ENCODE measurements at regions not wholly inside any gene's neighbourhood (a gene's known extent, or its start where the extent isn't known, plus 50 kb on each side); places are given as distances from the start of the nearest gene placed in this dataset.

DNA sequence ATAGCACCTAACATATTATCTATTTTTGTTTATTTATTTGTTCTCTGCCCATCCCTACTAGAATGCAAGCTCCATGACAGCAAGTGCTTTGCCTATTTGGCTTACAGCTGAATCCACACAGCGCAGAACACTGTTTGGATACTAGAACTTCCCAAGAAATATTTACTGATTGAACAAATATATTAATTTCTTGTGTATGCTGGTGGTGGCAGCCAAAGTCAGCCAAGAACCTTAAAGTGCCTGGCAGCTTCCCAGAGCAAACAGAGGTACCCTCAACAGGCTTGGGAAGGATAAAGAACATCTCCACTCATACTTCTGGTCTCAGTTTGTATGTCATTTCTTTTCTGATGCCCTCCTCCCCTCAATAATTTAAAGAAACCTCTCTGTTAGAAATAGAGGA lies 111.8 kb upstream of the SLC25A36 start:
- no peak overlapping the region for H3K27ac Mint-ChIP-seq
- H3K4me1 Mint-ChIP-seq (ENCODE audit: low read depth in 2 of 2): no peaks in the 10 kb centered on the region
- no peaks in the 10 kb centered on the region for H3K9me3 Mint-ChIP-seq
- peaks cover 9 to 19% of the 10 kb centered on the region in 2 donors for H3K27me3 Mint-ChIP-seq
- ATAC-seq (replicated peaks): no peak
- no peaks in the 10 kb centered on the region for H3K36me3 Mint-ChIP-seq (ENCODE audit: insufficient read depth)
- H3K4me3 Mint-ChIP-seq: no peak overlapping the region
- DNase-seq: no peak

GRCh38 chr3:140830391-140830790 lies 111.2 kb upstream of the SLC25A36 start:
- peaks cover 9 to 19% of the 10 kb centered on the region in 2 donors for H3K27me3 Mint-ChIP-seq
- H3K27ac Mint-ChIP-seq: no peak overlapping the region
- DNase-seq: no peak
- H3K4me1 Mint-ChIP-seq (ENCODE audit: low read depth in 2 of 2): no peaks in the 10 kb centered on the region
- H3K4me3 Mint-ChIP-seq: no peak overlapping the region
- no peak for ATAC-seq (replicated peaks)
- H3K36me3 Mint-ChIP-seq (ENCODE audit: insufficient read depth): no peaks in the 10 kb centered on the region
- H3K9me3 Mint-ChIP-seq: no peaks in the 10 kb centered on the region

GRCh38 chr3:140832883-140833282 lies 108.8 kb upstream of the SLC25A36 start:
- Mint-ChIP-seq H3K4me3 (no peak overlapping the region), H3K27ac (no peak overlapping the region), H3K4me1 (ENCODE audit: low read depth in 2 of 2) (no peaks in the 10 kb centered on the region), H3K36me3 (ENCODE audit: insufficient read depth) (no peaks in the 10 kb centered on the region), H3K9me3 (no peaks in the 10 kb centered on the region), H3K27me3 (peaks cover 9 to 19% of the 10 kb centered on the region in 2 donors)
- ATAC-seq (replicated peaks) (no peak), DNase-seq (no peak)

- H3K36me3 Mint-ChIP-seq (ENCODE audit: insufficient read depth): no peaks in the 10 kb centered on the region
- no peak overlapping the region for H3K27ac Mint-ChIP-seq
- H3K9me3 Mint-ChIP-seq: no peaks in the 10 kb centered on the region
- peaks cover 10 to 19% of the 10 kb centered on the region in 2 donors for H3K27me3 Mint-ChIP-seq
- no peak overlapping the region for H3K4me3 Mint-ChIP-seq
- DNase-seq: no peak
- no peaks in the 10 kb centered on the region for H3K4me1 Mint-ChIP-seq (ENCODE audit: low read depth in 2 of 2)
- no peak for ATAC-seq (replicated peaks)
These were observed 107.2 kb upstream of the SLC25A36 start for GRCh38 chr3:140834266-140835037.

DNA sequence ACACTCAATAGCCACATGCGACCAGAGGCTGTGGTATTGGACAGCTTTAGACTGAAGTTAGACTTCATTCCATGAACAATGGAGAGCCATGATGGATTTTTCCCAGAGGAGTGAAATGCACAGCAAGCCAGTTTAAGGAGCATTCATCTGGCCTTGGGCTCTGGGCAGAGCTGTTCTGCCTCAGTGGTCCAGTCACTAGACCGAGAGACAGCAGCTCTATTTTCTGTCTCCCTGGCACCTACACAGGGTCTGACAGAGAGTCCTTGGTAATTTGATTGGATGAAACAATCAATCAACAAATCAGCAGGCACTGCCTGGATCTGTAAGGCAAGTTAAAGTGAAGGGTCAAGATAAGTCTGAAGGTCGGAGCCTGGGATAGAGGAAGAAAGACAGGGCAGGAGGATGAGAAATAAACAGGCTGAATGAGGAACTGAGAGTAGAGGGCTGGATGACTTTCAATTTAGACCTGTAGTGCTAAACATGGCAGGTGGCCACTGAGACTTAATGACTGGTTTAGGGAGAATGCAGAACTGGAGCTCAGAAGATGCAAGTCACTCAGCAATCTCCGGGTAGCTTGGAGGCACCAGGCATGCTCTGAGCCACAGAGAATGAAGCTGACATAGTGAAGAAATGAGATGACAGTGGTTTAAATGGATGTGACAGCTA lies 98.5 kb upstream of the SLC25A36 start:
- Mint-ChIP-seq H3K36me3 (ENCODE audit: insufficient read depth) (no peaks in the 10 kb centered on the region), H3K4me1 (ENCODE audit: low read depth in 2 of 2) (no peaks in the 10 kb centered on the region), H3K27me3 (peaks cover 25 to 32% of the 10 kb centered on the region in 2 donors), H3K9me3 (no peaks in the 10 kb centered on the region), H3K4me3 (no peak overlapping the region), H3K27ac (no peak overlapping the region)
- ATAC-seq (replicated peaks) (no peak), DNase-seq (no peak)

- peaks cover 30 to 32% of the 10 kb centered on the region in 2 donors for H3K27me3 Mint-ChIP-seq
- no peak overlapping the region for H3K4me3 Mint-ChIP-seq
- no peak overlapping the region for H3K27ac Mint-ChIP-seq
- H3K36me3 Mint-ChIP-seq (ENCODE audit: insufficient read depth): no peaks in the 10 kb centered on the region
- DNase-seq: no peak
- no peaks in the 10 kb centered on the region for H3K9me3 Mint-ChIP-seq
- H3K4me1 Mint-ChIP-seq (ENCODE audit: low read depth in 2 of 2): no peaks in the 10 kb centered on the region
- no peak for ATAC-seq (replicated peaks)
These were observed 98.0 kb upstream of the SLC25A36 start for GRCh38 chr3:140843656-140844055.

GRCh38 chr3:140844072-140844471 lies 97.6 kb upstream of the SLC25A36 start:
- Mint-ChIP-seq H3K27me3 (peaks cover 30 to 32% of the 10 kb centered on the region in 2 donors), H3K4me3 (no peak overlapping the region), H3K36me3 (ENCODE audit: insufficient read depth) (no peaks in the 10 kb centered on the region), H3K9me3 (no peaks in the 10 kb centered on the region), H3K27ac (no peak overlapping the region), H3K4me1 (ENCODE audit: low read depth in 2 of 2) (no peaks in the 10 kb centered on the region)
- DNase-seq (no peak), ATAC-seq (replicated peaks) (no peak)

- no peak for ATAC-seq (replicated peaks)
These were observed 95.8 kb upstream of the SLC25A36 start for GRCh38 chr3:140845882-140846281.

GRCh38 chr3:140848666-140849065 lies 93.0 kb upstream of the SLC25A36 start:
- Mint-ChIP-seq H3K4me1 (ENCODE audit: low read depth in 2 of 2) (no peaks in the 10 kb centered on the region), H3K9me3 (no peaks in the 10 kb centered on the region), H3K4me3 (no peak overlapping the region), H3K36me3 (ENCODE audit: insufficient read depth) (no peaks in the 10 kb centered on the region), H3K27me3 (peaks cover 19 to 23% of the 10 kb centered on the region in 2 donors), H3K27ac (no peak overlapping the region)
- DNase-seq: no peak
- no peak for ATAC-seq (replicated peaks)

More at GRCh38 chr3:140845882-140846281, 95.8 kb upstream of the SLC25A36 start:
- H3K4me3 Mint-ChIP-seq: no peak overlapping the region
- no peaks in the 10 kb centered on the region for H3K36me3 Mint-ChIP-seq (ENCODE audit: insufficient read depth)
- no peaks in the 10 kb centered on the region for H3K9me3 Mint-ChIP-seq
- no peak for DNase-seq
- H3K27ac Mint-ChIP-seq: no peak overlapping the region
- H3K27me3 Mint-ChIP-seq: peaks cover 24 to 30% of the 10 kb centered on the region in 2 donors
- no peaks in the 10 kb centered on the region for H3K4me1 Mint-ChIP-seq (ENCODE audit: low read depth in 2 of 2)

- no peak for DNase-seq
- no peak overlapping the region for H3K27ac Mint-ChIP-seq
- no peak overlapping the region for H3K4me3 Mint-ChIP-seq
- ATAC-seq (replicated peaks): no peak
- no peaks in the 10 kb centered on the region for H3K9me3 Mint-ChIP-seq
- H3K27me3 Mint-ChIP-seq: peaks cover 24 to 29% of the 10 kb centered on the region in 2 donors
- H3K36me3 Mint-ChIP-seq (ENCODE audit: insufficient read depth): no peaks in the 10 kb centered on the region
- H3K4me1 Mint-ChIP-seq (ENCODE audit: low read depth in 2 of 2): no peaks in the 10 kb centered on the region
These were observed 91.3 kb upstream of the SLC25A36 start for GRCh38 chr3:140850210-140850955.

GRCh38 chr3:140854961-140855360 lies 86.7 kb upstream of the SLC25A36 start:
- DNase-seq: no peak
- Mint-ChIP-seq H3K9me3 (no peaks in the 10 kb centered on the region), H3K27me3 (peaks cover 6 to 27% of the 10 kb centered on the region in 2 donors), H3K27ac (no peak overlapping the region), H3K4me3 (no peak overlapping the region), H3K4me1 (ENCODE audit: low read depth in 2 of 2) (no peaks in the 10 kb centered on the region), H3K36me3 (ENCODE audit: insufficient read depth) (no peaks in the 10 kb centered on the region)
- no peak for ATAC-seq (replicated peaks)

DNA sequence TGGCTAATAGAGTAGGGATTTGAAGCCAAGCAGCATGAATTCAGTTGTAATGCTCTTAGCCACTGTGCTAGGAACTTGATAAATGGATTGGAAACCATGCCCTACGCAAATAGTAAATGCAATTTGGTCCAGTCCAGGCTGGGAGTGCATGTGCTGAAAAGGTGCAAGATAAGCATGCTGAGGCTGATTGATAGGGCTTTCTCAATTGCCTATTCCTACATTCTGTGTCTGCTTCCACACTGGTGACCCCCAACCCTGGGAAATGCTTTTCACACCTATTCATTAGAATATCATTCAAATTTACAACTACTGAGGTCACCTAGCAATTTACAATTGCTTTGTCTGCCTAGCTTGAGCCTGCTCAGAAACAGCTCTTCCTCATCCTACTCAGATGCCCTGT lies 84.7 kb upstream of the SLC25A36 start:
- no peak overlapping the region for H3K27ac Mint-ChIP-seq
- H3K27me3 Mint-ChIP-seq: peaks cover 16 to 19% of the 10 kb centered on the region in 2 donors
- H3K9me3 Mint-ChIP-seq: no peaks in the 10 kb centered on the region
- H3K36me3 Mint-ChIP-seq (ENCODE audit: insufficient read depth): no peaks in the 10 kb centered on the region
- no peak for ATAC-seq (replicated peaks)
- no peak for DNase-seq
- no peaks in the 10 kb centered on the region for H3K4me1 Mint-ChIP-seq (ENCODE audit: low read depth in 2 of 2)
- H3K4me3 Mint-ChIP-seq: no peak overlapping the region

- Mint-ChIP-seq H3K27me3 (peaks cover 26% of the 10 kb centered on the region in 2 donors), H3K36me3 (ENCODE audit: insufficient read depth) (no peaks in the 10 kb centered on the region), H3K27ac (no peak overlapping the region), H3K4me1 (ENCODE audit: low read depth in 2 of 2) (no peaks in the 10 kb centered on the region), H3K9me3 (no peaks in the 10 kb centered on the region), H3K4me3 (no peak overlapping the region)
- DNase-seq: no peak
- no peak for ATAC-seq (replicated peaks)
These were observed 83.6 kb upstream of the SLC25A36 start for GRCh38 chr3:140857993-140858392.

Data from effector memory CD8-positive, alpha-beta T cell (primary cell).